ENCODE measurements at regions not wholly inside any gene's neighbourhood (a gene's known extent, or its start where the extent isn't known, plus 50 kb on each side); places are given as distances from the start of the nearest gene placed in this dataset.

DNA sequence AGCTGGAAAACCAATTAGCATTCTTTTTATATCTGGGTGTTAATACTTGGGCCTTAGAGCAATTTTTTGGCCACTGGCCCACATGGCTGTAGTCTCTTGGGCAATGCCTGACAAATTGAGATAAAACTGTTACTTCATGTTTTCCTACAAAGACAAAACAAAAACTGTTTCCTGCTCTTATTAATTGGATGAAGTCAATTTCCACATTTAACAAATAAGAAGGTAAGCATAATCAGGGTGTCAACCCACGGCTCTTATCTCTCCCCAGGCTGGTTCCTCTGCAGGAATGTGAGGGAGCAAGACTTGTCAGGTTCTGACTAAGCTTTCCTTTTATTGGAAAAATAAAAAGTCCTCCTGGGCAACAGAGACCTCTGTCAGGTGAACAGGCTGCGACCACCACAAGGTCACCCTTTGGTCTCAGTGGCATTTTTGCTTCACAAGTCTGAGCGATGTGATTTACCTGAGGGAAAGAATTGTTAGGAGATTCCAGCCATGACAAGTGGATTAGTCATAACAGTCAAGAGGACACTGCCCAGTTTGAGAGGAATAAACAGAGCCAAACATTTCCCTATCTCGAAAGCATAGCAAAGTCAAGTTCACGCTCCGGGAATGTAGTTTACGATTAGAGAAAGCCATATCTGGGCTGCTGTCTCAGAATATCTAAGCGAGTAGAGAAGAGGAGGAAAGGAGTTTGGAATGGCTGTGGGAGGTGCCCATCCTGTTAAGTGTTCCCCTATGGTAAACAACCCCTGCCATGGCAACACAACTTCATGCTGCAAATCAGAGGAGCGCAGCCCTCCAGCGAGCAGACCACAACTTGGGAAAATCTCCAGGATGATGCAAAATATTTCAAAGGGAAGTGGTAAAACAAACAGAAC lies 144.4 kb downstream of the TES start:
- H3K36me3 ChIP-seq (ENCODE audit: control insufficient read depth in 2 of 2, insufficient read depth in 2 of 2, low read length in 1 of 2), result no peaks in the 10 kb centered on the region
- intact Hi-C loops (cut with micrococcal nuclease; ENCODE audit: unreplicated experiment), result no loop called here
- H3K9ac ChIP-seq (ENCODE audit: control insufficient read depth, insufficient read depth, low read length), result no peak overlapping the region
- no peak for FAIRE-seq
- ATAC-seq, result no peak
- no peak overlapping the region for H2AFZ ChIP-seq (ENCODE audit: control insufficient read depth, low read depth, low read length)
- in situ Hi-C loops (cut with MboI), result no loop called here
- no peaks in the 10 kb centered on the region for H3K79me2 ChIP-seq (ENCODE audit: control insufficient read depth, insufficient read depth, low read length)
- no peaks in the 10 kb centered on the region for H4K20me1 ChIP-seq (ENCODE audit: control insufficient read depth, insufficient read depth)
- POLR2A ChIA-PET, result no interaction called here
- H3K27ac ChIP-seq (ENCODE audit: control insufficient read depth, insufficient read depth), result no peak overlapping the region
- RAD21 ChIA-PET (ENCODE audit: unreplicated experiment), result no interaction called here
- no peaks in the 10 kb centered on the region for H3K27me3 ChIP-seq (replicated peaks in 1 of 2; ENCODE audit: control insufficient read depth in 2 of 2, insufficient read depth in 2 of 2, low read length in 1 of 2)
- WGBS (ENCODE audit: insufficient coverage, insufficient replicate concordance, low lambda C conversion rate, missing lambda C conversion rate), result 66% methylated on average over 10 of the region's 10 CpGs
- BruUV-seq (replicated peaks), result no TSS peak
- H3K4me1 ChIP-seq (ENCODE audit: control insufficient read depth, insufficient read depth, low read length), result no peaks in the 10 kb centered on the region
- SMC1A ChIA-PET (ENCODE audit: uncharacterized antibody, unreplicated experiment), result no interaction called here
- CTCF ChIA-PET, result no interaction called here
- DNase-seq (ENCODE audit: low read depth, low spot score), result no peak
- no peak overlapping the region for H3K4me2 ChIP-seq (ENCODE audit: control insufficient read depth, insufficient read depth)
- H3K9me3 ChIP-seq (replicated peaks; ENCODE audit: control insufficient read depth, insufficient read depth, low read length), result no peaks in the 10 kb centered on the region
- H3K4me3 ChIP-seq, result no peak overlapping the region
- TF ChIP-seq RFX5 (IDR thresholded peaks at IDR 0.05; ENCODE audit: low read depth, low read length), result no peak
- no peak for TF ChIP-seq ZNF217 (IDR thresholded peaks at IDR 0.05)
- TF ChIP-seq MTA3 (IDR thresholded peaks at IDR 0.05; ENCODE audit: borderline replicate concordance, low read length), result no peak
- no peak for TF ChIP-seq STAT1 (conservative IDR thresholded peaks at IDR 0.05)
- TF ChIP-seq PBX3 (IDR thresholded peaks at IDR 0.05; ENCODE audit: insufficient replicate concordance, low read depth, low read length), result no peak
- no peak for TF ChIP-seq KLF5 (IDR thresholded peaks at IDR 0.05; ENCODE audit: partially characterized antibody)
- TF ChIP-seq, protein P1, sequence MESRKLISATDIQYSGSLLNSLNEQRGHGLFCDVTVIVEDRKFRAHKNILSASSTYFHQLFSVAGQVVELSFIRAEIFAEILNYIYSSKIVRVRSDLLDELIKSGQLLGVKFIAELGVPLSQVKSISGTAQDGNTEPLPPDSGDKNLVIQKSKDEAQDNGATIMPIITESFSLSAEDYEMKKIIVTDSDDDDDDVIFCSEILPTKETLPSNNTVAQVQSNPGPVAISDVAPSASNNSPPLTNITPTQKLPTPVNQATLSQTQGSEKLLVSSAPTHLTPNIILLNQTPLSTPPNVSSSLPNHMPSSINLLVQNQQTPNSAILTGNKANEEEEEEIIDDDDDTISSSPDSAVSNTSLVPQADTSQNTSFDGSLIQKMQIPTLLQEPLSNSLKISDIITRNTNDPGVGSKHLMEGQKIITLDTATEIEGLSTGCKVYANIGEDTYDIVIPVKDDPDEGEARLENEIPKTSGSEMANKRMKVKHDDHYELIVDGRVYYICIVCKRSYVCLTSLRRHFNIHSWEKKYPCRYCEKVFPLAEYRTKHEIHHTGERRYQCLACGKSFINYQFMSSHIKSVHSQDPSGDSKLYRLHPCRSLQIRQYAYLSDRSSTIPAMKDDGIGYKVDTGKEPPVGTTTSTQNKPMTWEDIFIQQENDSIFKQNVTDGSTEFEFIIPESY (IDR thresholded peaks at IDR 0.05), result no peak
- TF ChIP-seq CHD2 (IDR thresholded peaks at IDR 0.05; ENCODE audit: borderline replicate concordance, low read depth, low read length), result no peak
- no peak for TF ChIP-seq IKZF1 (conservative IDR thresholded peaks at IDR 0.05)
- no peak for TF ChIP-seq SMC3 (IDR thresholded peaks at IDR 0.05; ENCODE audit: borderline replicate concordance, low read length)
- TF ChIP-seq ZNF384 (IDR thresholded peaks at IDR 0.05; ENCODE audit: borderline replicate concordance, low read depth, low read length), result no peak
- no peak for TF ChIP-seq PRDM15 (CRISPR knock-in tag; IDR thresholded peaks at IDR 0.05)
- TF ChIP-seq KDM1A (IDR thresholded peaks at IDR 0.05; ENCODE audit: borderline replicate concordance), result no peak
- no peak for TF ChIP-seq IRF3 (IDR thresholded peaks at IDR 0.05)
